ENCODE measurements at regions not wholly inside any gene's neighbourhood (a gene's known extent, or its start where the extent isn't known, plus 50 kb on each side); places are given as distances from the start of the nearest gene placed in this dataset.

DNA sequence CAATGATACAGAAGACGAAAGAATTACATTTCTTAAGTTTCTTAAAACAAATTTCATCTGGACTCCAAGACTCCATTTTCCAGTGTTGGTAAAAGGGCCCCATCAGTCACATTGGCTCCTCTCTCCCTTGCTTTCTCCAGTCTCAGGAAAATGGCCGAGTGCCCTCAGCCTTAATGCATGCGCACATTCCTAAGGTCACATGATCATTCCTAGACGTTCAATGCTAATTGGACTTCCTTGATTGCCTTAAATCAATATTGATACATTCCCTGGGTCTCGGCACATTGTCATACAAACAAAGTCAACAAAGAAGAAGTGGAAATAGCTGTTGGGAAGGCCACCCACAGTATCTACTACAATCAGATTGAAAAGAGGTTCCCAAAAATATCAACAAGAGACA is 413.6 kb upstream of the GRAMD2B start:
- no peak for TF ChIP-seq POLR2A (IDR thresholded peaks at IDR 0.05)
- TF ChIP-seq, protein P1, sequence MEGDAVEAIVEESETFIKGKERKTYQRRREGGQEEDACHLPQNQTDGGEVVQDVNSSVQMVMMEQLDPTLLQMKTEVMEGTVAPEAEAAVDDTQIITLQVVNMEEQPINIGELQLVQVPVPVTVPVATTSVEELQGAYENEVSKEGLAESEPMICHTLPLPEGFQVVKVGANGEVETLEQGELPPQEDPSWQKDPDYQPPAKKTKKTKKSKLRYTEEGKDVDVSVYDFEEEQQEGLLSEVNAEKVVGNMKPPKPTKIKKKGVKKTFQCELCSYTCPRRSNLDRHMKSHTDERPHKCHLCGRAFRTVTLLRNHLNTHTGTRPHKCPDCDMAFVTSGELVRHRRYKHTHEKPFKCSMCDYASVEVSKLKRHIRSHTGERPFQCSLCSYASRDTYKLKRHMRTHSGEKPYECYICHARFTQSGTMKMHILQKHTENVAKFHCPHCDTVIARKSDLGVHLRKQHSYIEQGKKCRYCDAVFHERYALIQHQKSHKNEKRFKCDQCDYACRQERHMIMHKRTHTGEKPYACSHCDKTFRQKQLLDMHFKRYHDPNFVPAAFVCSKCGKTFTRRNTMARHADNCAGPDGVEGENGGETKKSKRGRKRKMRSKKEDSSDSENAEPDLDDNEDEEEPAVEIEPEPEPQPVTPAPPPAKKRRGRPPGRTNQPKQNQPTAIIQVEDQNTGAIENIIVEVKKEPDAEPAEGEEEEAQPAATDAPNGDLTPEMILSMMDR (IDR thresholded peaks at IDR 0.05): no peak
